Calu3 (cell line): ENCODE measurements at regions not wholly inside any gene's neighbourhood (a gene's known extent, or its start where the extent isn't known, plus 50 kb on each side); places are given as distances from the start of the nearest gene placed in this dataset.

Experiments
- BruUV-seq: library from RNA; stranded (reverse); fragments of 400-500 nt; replicated peaks from 2 replicates; lab custom pipeline; 2021; lab: Mats Ljungman, UMichigan
- CTCF ChIA-PET: fragments of 300-600 bp; sonication (Branson Sonifier 250); formaldehyde crosslinking; loops from one replicate; lab custom pipeline; 2022; ENCODE audit warnings: antibody characterized with exemption; lab: Charles Lee
- DNase-seq: peaks from one replicate; pipeline ENCODE4 v3.0.0; 2022
- H3K27ac Mint-ChIP-seq: one replicate; pipeline ENCODE4 v1.8.0; 2022; ENCODE audit warnings: mixed read lengths; ENCODE audit not compliant: unreplicated experiment
- H3K27me3 Mint-ChIP-seq: one replicate; pipeline ENCODE4 v1.8.0; 2022; ENCODE audit warnings: mixed read lengths; ENCODE audit not compliant: unreplicated experiment
- H3K36me3 Mint-ChIP-seq: one replicate; pipeline ENCODE4 v1.8.0; 2022; ENCODE audit warnings: mild to moderate bottlenecking, moderate library complexity, mixed read lengths; ENCODE audit not compliant: insufficient read depth, unreplicated experiment
- H3K4me1 Mint-ChIP-seq: one replicate; pipeline ENCODE4 v1.8.0; 2022; ENCODE audit warnings: mild to moderate bottlenecking, low read depth, mixed read lengths; ENCODE audit not compliant: unreplicated experiment
- H3K4me3 Mint-ChIP-seq: one replicate; pipeline ENCODE4 v1.8.0; 2022; ENCODE audit warnings: mild to moderate bottlenecking, low read depth, moderate library complexity, mixed read lengths; ENCODE audit not compliant: unreplicated experiment
- H3K9me3 Mint-ChIP-seq: one replicate; pipeline ENCODE4 v1.8.0; 2022; ENCODE audit warnings: low read depth, mixed read lengths; ENCODE audit not compliant: unreplicated experiment
- intact Hi-C: fragments of 100-400 bp; cut with micrococcal nuclease; formaldehyde crosslinking; loops from one replicate; pipeline ENCODE4 v1.10.0; 2022; ENCODE audit not compliant: unreplicated experiment
- TF ChIP-seq, protein P1 (sequence below): fragments of 200-600 bp; IDR thresholded peaks from one replicate; pipeline ENCODE4 v1.8.0; 2022; ENCODE audit warnings: antibody characterized with exemption; ENCODE audit not compliant: unreplicated experiment

DNA sequence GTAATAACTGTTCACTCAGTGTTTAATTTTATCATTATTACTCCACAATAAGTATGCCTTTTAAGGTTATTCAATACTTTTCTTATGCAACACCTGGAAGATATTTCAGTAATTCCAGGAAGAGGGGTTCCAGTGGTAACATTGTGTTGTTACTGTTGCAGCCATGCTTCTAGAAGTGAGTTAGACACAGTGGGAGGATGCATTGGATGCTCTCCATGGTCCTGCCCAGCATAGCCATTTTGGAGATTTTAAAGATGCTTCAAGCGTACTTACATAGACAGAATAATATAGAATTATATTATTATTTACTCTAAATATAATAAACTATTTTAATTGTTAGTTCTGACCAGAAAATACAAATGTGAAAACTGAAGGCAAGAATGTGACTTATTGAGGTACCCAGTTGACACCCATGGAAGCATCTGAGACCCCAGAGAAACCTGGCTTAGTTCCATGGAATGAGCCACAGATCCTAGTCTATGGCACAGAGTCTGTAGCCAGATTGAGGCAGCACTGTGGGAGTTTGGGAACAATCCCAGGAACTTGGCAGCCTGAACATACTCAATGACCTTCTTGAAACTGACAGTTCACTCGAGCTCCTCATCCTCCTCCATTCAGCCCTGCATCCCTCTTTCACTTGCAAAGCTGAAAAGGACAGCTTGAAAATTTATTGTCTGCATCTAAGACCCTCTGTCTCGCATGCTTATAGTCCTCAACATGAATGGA, 190.1 kb upstream of the HS3ST4 start:
- H3K4me1 Mint-ChIP-seq: no peaks in the 10 kb centered on the region
- intact Hi-C loops: no loop called here
- no TSS peak for BruUV-seq
- TF ChIP-seq, protein P1, sequence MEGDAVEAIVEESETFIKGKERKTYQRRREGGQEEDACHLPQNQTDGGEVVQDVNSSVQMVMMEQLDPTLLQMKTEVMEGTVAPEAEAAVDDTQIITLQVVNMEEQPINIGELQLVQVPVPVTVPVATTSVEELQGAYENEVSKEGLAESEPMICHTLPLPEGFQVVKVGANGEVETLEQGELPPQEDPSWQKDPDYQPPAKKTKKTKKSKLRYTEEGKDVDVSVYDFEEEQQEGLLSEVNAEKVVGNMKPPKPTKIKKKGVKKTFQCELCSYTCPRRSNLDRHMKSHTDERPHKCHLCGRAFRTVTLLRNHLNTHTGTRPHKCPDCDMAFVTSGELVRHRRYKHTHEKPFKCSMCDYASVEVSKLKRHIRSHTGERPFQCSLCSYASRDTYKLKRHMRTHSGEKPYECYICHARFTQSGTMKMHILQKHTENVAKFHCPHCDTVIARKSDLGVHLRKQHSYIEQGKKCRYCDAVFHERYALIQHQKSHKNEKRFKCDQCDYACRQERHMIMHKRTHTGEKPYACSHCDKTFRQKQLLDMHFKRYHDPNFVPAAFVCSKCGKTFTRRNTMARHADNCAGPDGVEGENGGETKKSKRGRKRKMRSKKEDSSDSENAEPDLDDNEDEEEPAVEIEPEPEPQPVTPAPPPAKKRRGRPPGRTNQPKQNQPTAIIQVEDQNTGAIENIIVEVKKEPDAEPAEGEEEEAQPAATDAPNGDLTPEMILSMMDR: no peak
- no peak overlapping the region for H3K4me3 Mint-ChIP-seq
- DNase-seq: no peak
- peaks cover 40% of the 10 kb centered on the region for H3K27me3 Mint-ChIP-seq
- H3K27ac Mint-ChIP-seq: no peak overlapping the region
- CTCF ChIA-PET: no interaction called here
- H3K36me3 Mint-ChIP-seq: no peaks in the 10 kb centered on the region
- H3K9me3 Mint-ChIP-seq: peaks cover 2% of the 10 kb centered on the region

DNA sequence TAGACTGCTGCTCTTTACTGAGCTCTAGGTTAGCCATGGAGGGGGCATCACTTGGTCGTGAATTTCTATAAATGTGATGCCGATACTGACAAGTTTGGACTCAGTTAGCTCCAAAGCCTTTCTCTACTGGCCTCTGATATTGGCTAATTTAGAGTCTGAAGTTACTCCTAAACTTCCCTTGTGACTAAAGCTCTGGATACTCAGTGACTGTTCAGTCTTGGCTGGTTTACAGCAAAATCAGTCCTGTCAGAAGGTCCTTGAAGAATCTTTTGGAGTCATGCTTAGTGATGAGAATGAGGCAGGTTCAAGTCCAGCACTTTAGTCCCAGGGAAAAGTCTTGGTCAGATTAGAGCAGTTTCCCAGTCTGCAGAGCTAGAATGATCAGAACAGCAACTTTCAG, 197.5 kb upstream of the HS3ST4 start:
- intact Hi-C loops: no loop called here
- no peaks in the 10 kb centered on the region for H3K4me1 Mint-ChIP-seq
- CTCF ChIA-PET: no interaction called here
- DNase-seq: no peak
- TF ChIP-seq, protein P1: no peak
- no peaks in the 10 kb centered on the region for H3K36me3 Mint-ChIP-seq
- H3K9me3 Mint-ChIP-seq: peaks cover 2% of the 10 kb centered on the region
- peaks cover 15% of the 10 kb centered on the region for H3K27me3 Mint-ChIP-seq
- H3K4me3 Mint-ChIP-seq: no peak overlapping the region
- BruUV-seq: no TSS peak
- H3K27ac Mint-ChIP-seq: no peak overlapping the region

DNA sequence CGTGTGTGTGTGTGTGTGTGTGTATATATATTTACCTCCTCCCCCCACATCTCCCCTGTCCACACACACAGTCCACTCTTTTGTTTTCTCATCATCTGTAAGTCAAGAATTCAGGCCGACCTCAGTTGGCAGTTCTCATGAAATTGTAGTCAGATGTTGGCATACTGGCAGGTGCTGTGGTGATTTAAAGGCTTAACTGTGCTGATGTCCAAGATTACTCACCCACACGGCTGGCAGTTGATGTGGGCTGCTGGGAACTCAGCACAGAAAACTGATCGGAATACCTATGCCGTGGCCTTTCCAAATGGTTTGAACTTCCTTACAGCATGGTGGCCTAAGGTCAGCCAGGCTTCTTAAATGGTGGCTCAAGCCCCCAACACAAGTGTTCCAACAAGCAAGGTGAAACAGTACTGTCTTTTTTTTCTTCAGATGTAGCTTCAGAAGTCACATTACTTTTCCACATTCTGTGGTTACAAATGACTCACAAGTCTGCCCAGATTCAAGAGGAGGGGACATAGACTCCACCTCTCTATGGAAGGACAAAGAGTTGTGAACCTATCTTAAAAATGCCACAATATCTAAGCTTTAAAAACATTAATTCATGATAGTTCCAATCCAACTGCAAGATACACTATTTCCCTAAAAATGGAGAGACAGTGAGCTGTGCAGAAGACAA, 198.5 kb upstream of the HS3ST4 start:
- H3K9me3 Mint-ChIP-seq: peaks cover 1% of the 10 kb centered on the region
- H3K4me1 Mint-ChIP-seq: no peaks in the 10 kb centered on the region
- intact Hi-C loops: no loop called here
- no peak overlapping the region for H3K4me3 Mint-ChIP-seq
- no peak for DNase-seq
- TF ChIP-seq, protein P1: no peak
- no peaks in the 10 kb centered on the region for H3K36me3 Mint-ChIP-seq
- H3K27ac Mint-ChIP-seq: no peak overlapping the region
- no TSS peak for BruUV-seq
- CTCF ChIA-PET: no interaction called here
- peaks cover 7% of the 10 kb centered on the region for H3K27me3 Mint-ChIP-seq

DNA sequence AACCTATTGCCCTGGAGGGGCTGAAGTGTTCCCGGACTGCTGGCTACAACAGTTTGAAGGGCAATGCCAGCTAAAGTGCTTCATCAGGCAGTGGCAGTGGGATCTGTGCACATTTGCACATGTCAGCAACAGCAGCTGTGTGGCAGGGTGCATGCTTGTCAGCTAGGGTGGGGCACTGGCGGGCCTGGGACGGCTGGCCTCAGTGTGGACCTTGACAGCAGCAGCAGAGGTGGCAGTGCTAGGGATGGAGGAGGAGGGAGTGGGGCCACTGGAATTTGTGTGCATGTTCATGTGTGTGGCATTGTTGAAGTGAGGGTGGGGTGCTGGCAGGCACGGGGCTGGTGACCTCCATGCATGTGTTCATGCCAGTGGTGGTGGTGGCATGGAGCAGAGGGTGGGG, 203.3 kb upstream of the HS3ST4 start:
- intact Hi-C loops: no loop called here
- Mint-ChIP-seq H3K9me3 (peaks cover 6% of the 10 kb centered on the region), H3K4me3 (no peak overlapping the region), H3K27ac (no peak overlapping the region), H3K27me3 (no peaks in the 10 kb centered on the region), H3K36me3 (no peaks in the 10 kb centered on the region), H3K4me1 (no peaks in the 10 kb centered on the region)
- no peak for DNase-seq
- BruUV-seq: no TSS peak
- TF ChIP-seq, protein P1: no peak
- CTCF ChIA-PET: no interaction called here
